Inferior parietal cortex (tissue), 1 donor: ENCODE measurements at regions not wholly inside any gene's neighbourhood (a gene's known extent, or its start where the extent isn't known, plus 50 kb on each side); places are given as distances from the start of the nearest gene placed in this dataset.

ENCODE experiments used
- DNase-seq: peaks from one replicate; pipeline ENCODE4 v3.0.0-alpha.2; 2016; ENCODE audit errors: extremely low spot score

GRCh38 chr16:50880926-50881325 lies 139.0 kb downstream of the CYLD start:
- no peak for DNase-seq

GRCh38 chr16:50879873-50880695 lies 138.2 kb downstream of the CYLD start:
- no peak for DNase-seq

GRCh38 chr16:50878966-50879615 lies 137.2 kb downstream of the CYLD start:
- DNase-seq: no peak

GRCh38 chr16:50878536-50878935 lies 136.7 kb downstream of the CYLD start:
- DNase-seq: no peak

GRCh38 chr16:50876263-50876662 lies 134.4 kb downstream of the CYLD start:
- no peak for DNase-seq

GRCh38 chr16:50868577-50868976 lies 126.7 kb downstream of the CYLD start:
- no peak for DNase-seq

GRCh38 chr16:50866806-50867205 lies 124.9 kb downstream of the CYLD start:
- no peak for DNase-seq

GRCh38 chr16:50864386-50864785 lies 122.5 kb downstream of the CYLD start:
- no peak for DNase-seq

GRCh38 chr16:50863644-50864144 lies 121.8 kb downstream of the CYLD start:
- no peak for DNase-seq

- peak; percentile 46 for DNase-seq
These were observed 121.1 kb downstream of the CYLD start for GRCh38 chr16:50862818-50863643.

GRCh38 chr16:50861970-50862411 lies 120.1 kb downstream of the CYLD start:
- no peak for DNase-seq

GRCh38 chr16:50861451-50861850 lies 119.6 kb downstream of the CYLD start:
- DNase-seq: no peak

- DNase-seq: no peak
These were observed 117.9 kb downstream of the CYLD start for GRCh38 chr16:50859628-50860360.

GRCh38 chr16:50858877-50859627 lies 117.2 kb downstream of the CYLD start:
- DNase-seq: no peak

- DNase-seq: no peak
These were observed 116.5 kb downstream of the CYLD start for GRCh38 chr16:50858376-50858775.

GRCh38 chr16:50857881-50858280 lies 116.0 kb downstream of the CYLD start:
- no peak for DNase-seq

- DNase-seq: no peak
These were observed 115.1 kb downstream of the CYLD start for GRCh38 chr16:50856991-50857390.

- DNase-seq: no peak
These were observed 111.4 kb downstream of the CYLD start for GRCh38 chr16:50853329-50853728.
